ENCODE measurements at regions not wholly inside any gene's neighbourhood (a gene's known extent, or its start where the extent isn't known, plus 50 kb on each side); places are given as distances from the start of the nearest gene placed in this dataset.

- no peak for TF ChIP-seq CHD7 (IDR thresholded peaks at IDR 0.05; ENCODE audit: insufficient replicate concordance, low read length)
- TF ChIP-seq SIRT6 (IDR thresholded peaks at IDR 0.05; ENCODE audit: low read length), result no peak
- no peak for TF ChIP-seq FOSL1 (IDR thresholded peaks at IDR 0.05; ENCODE audit: insufficient read depth, low read depth, low read length)
- no peak for TF ChIP-seq ATF2 (IDR thresholded peaks at IDR 0.05; ENCODE audit: low read length)
- TF ChIP-seq GTF2F1 (IDR thresholded peaks at IDR 0.05; ENCODE audit: borderline replicate concordance, low read depth, low read length), result no peak
- no peak for TF ChIP-seq CTBP2 (IDR thresholded peaks at IDR 0.05; ENCODE audit: borderline replicate concordance, insufficient read depth, insufficient read length, low read length)
These were observed 535.8 kb downstream of the KCTD12 start (continued) for GRCh38 chr13:76350399-76350798.

Data from H1 (cell line).